K562 (cell line): ENCODE measurements at regions not wholly inside any gene's neighbourhood (a gene's known extent, or its start where the extent isn't known, plus 50 kb on each side); places are given as distances from the start of the nearest gene placed in this dataset.

ENCODE experiments used
- ATAC-seq: fragments of 200-7000 bp; cut with Tn5 transposase; 3 replicates; pipeline ENCODE4 v1.9.1; 2020; ENCODE audit warnings: moderate library complexity
- BruUV-seq: library from RNA; stranded (reverse); fragments of 400-500 nt; replicated peaks from 2 replicates; lab custom pipeline; 2021; lab: Mats Ljungman, UMichigan
- CTCF ChIA-PET: fragments of 300-600 bp; formaldehyde crosslinking; extraction: SDS; loops from one replicate; lab custom pipeline; 2021; ENCODE audit warnings: low intra/inter-chr PET ratio; lab: Yijun Ruan, JAX
- POLR2A ChIA-PET: fragments of 300-600, 350-650 bp; sonication (Branson Sonifier 250); formaldehyde crosslinking; extraction: SDS; loops from one replicate; lab custom pipeline; 2021; ENCODE audit warnings: antibody characterized with exemption, inconsistent platforms; lab: Yijun Ruan, JAX
- DNase-seq, 4 experiments: peaks; one replicate each; pipeline versions ENCODE4 v3.0.0 to v3.0.0-alpha.2; 2011 to 2018; ENCODE audit warnings: low spot score in 3 of 4, mixed read lengths in 3 of 4; ENCODE audit errors: extremely low read depth in 1 of 4
- FAIRE-seq: peaks from 2 replicates; lab custom pipeline; 2011; peaks lifted over from hg19 to GRCh38; lab: Jason Lieb, UNC
- H2AFZ ChIP-seq: 2 replicates; pipeline ENCODE4 v1.6.0; 2011; ENCODE audit warnings: low read depth, low read length, control low read depth, inconsistent platforms
- H3K27ac ChIP-seq: fragments of 200-600 bp; 3 replicates; pipeline ENCODE4 v1.8.0; 2011; ENCODE audit warnings: low read depth, mild to moderate bottlenecking, control low read depth, inconsistent platforms, low read length, moderate library complexity, mixed read lengths; ENCODE audit errors: extremely low read depth
- H3K27me3 ChIP-seq, 2 experiments: fragments of 300-600 bp in 1 of 2; 2 replicates in 1 of 2; 3 replicates in 1 of 2; pipeline versions ENCODE4 v1.6.0 to v1.8.0; 2011; ENCODE audit warnings: inconsistent platforms in 2 of 2, low read length in 2 of 2, mild to moderate bottlenecking in 1 of 2, mixed read lengths in 1 of 2, moderate library complexity in 1 of 2; ENCODE audit not compliant: control insufficient read depth in 2 of 2, insufficient read depth in 2 of 2
- H3K36me3 ChIP-seq: fragments of 300-600 bp; 3 replicates; pipeline ENCODE4 v1.8.0; 2011; ENCODE audit warnings: mild to moderate bottlenecking, low read length, inconsistent platforms; ENCODE audit not compliant: control insufficient read depth, insufficient read depth
- H3K4me1 ChIP-seq, 2 experiments: fragments of 200-600 bp in 1 of 2; replicated peaks in 1 of 2; 2 replicates in 1 of 2; 3 replicates in 1 of 2; pipeline versions ENCODE4 v1.5.1 to v1.8.0; 2011; ENCODE audit warnings: inconsistent platforms in 2 of 2, low read length in 2 of 2, mild to moderate bottlenecking in 1 of 2, mixed read lengths in 1 of 2, moderate library complexity in 1 of 2; ENCODE audit not compliant: control insufficient read depth in 2 of 2, insufficient read depth in 2 of 2
- H3K4me2 ChIP-seq: 2 replicates; pipeline ENCODE4 v1.6.1; 2011; ENCODE audit warnings: low read length, control low read depth, inconsistent platforms, mixed read lengths; ENCODE audit not compliant: insufficient read depth
- H3K4me3 ChIP-seq: fragments of 200-600 bp; sonication (generic), shearing (Covaris generic); 2 replicates; pipeline ENCODE4 v1.5.1; 2016; ENCODE audit warnings: control low read depth, inconsistent platforms
- H3K79me2 ChIP-seq: fragments of 200-600 bp; 3 replicates; pipeline ENCODE4 v1.8.0; 2011; ENCODE audit warnings: low read length, inconsistent platforms; ENCODE audit not compliant: control insufficient read depth, insufficient read depth
- H3K9ac ChIP-seq, 2 experiments: 2 replicates each; pipeline versions ENCODE4 v1.6.0 to v1.6.1; 2011; ENCODE audit warnings: low read depth in 2 of 2, low read length in 2 of 2, control low read depth in 1 of 2, inconsistent platforms in 1 of 2, mild to moderate bottlenecking in 1 of 2, mixed read lengths in 1 of 2; ENCODE audit not compliant: insufficient read depth in 1 of 2
- H3K9me1 ChIP-seq: one replicate; pipeline ENCODE4 v1.6.0; 2011; ENCODE audit warnings: inconsistent platforms, mild to moderate bottlenecking, low read length, moderate library complexity; ENCODE audit not compliant: control insufficient read depth, insufficient read depth
- H3K9me3 ChIP-seq: replicated peaks from 2 replicates; pipeline ENCODE4 v1.5.1; 2011; ENCODE audit warnings: low read depth, low read length, inconsistent platforms; ENCODE audit not compliant: control insufficient read depth, insufficient read depth
- H4K20me1 ChIP-seq: replicated peaks from 2 replicates; pipeline ENCODE4 v1.6.1; 2011; ENCODE audit warnings: low read length, inconsistent platforms, mixed read lengths; ENCODE audit not compliant: control insufficient read depth, insufficient read depth
- BDP1 ChIP-seq: IDR thresholded peaks from 3 replicates; pipeline ENCODE4 v1.6.1; 2011; ENCODE audit not compliant: insufficient read length, insufficient read depth
- CBX2 ChIP-seq: fragments of 200-600 bp; sonication (generic); IDR thresholded peaks from one replicate; pipeline ENCODE4 v1.6.1; 2012; ENCODE audit warnings: mild to moderate bottlenecking, low read length, inconsistent platforms; ENCODE audit not compliant: insufficient read depth, poor library complexity, severe bottlenecking
- CLOCK ChIP-seq: fragments of 250-450 bp; sonication (Bioruptor Pico); IDR thresholded peaks from 2 replicates; pipeline ENCODE4 v1.4.0; 2020; ENCODE audit warnings: mild to moderate bottlenecking, moderate library complexity, borderline replicate concordance
- CSDE1 ChIP-seq, 2 experiments: fragments of 450-650 bp; IDR thresholded peaks; 2 replicates each; pipeline ENCODE4 v1.6.1; 2016; ENCODE audit warnings: mild to moderate bottlenecking in 1 of 2
- ERF ChIP-seq: fragments of 450-650 bp; formaldehyde crosslinking; IDR thresholded peaks from 2 replicates; pipeline ENCODE4 v1.4.0; 2020; ENCODE audit warnings: mild to moderate bottlenecking, mixed read lengths
- JUNB ChIP-seq: fragments of 450-650 bp; formaldehyde crosslinking; conservative IDR thresholded peaks from 2 replicates; pipeline ENCODE4 v1.4.0; 2020; ENCODE audit warnings: mild to moderate bottlenecking
- MAZ ChIP-seq, 2 experiments: fragments of 450-650 bp in 1 of 2; sonication (generic) in 1 of 2; formaldehyde crosslinking; IDR thresholded peaks in 1 of 2; conservative IDR thresholded peaks in 1 of 2; 2 replicates each; pipeline versions ENCODE4 v1.4.0 to v1.5.0; 2020; ENCODE audit warnings: mild to moderate bottlenecking in 1 of 2, missing genetic modification reagents in 1 of 2
- NFE2 ChIP-seq: IDR thresholded peaks from 2 replicates; pipeline ENCODE4 v1.6.1; 2014; ENCODE audit warnings: antibody characterized with exemption, low read depth
- NFIC ChIP-seq: fragments of 450-650 bp; IDR thresholded peaks from 2 replicates; pipeline ENCODE4 v1.6.1; 2017; ENCODE audit warnings: mild to moderate bottlenecking, inconsistent platforms
- PHB2 ChIP-seq: fragments of 450-650 bp; IDR thresholded peaks from 2 replicates; pipeline ENCODE4 v1.6.1; 2017; ENCODE audit warnings: low read depth
- SIRT6 ChIP-seq: IDR thresholded peaks from one replicate; pipeline ENCODE4 v1.6.1; 2012; ENCODE audit warnings: low read depth, mild to moderate bottlenecking, control low read depth, inconsistent platforms, low read length, moderate library complexity
- SMARCE1 ChIP-seq: fragments of 450-650 bp; IDR thresholded peaks from 2 replicates; pipeline ENCODE4 v1.7.1; 2016; ENCODE audit warnings: mild to moderate bottlenecking
- TAF9B ChIP-seq: fragments of 450-650 bp; IDR thresholded peaks from 2 replicates; pipeline ENCODE4 v1.6.1; 2018; ENCODE audit warnings: mild to moderate bottlenecking; ENCODE audit not compliant: partially characterized antibody
- U2AF1 ChIP-seq: fragments of 200-400 bp; formaldehyde crosslinking; optimal IDR thresholded peaks from 2 replicates; pipeline ENCODE3; 2017; ENCODE audit warnings: mild to moderate bottlenecking, low read depth, low read length, moderate library complexity
- ZFP1 ChIP-seq: fragments of 450-650 bp; formaldehyde crosslinking; IDR thresholded peaks from 2 replicates; pipeline ENCODE4 v1.4.0; 2020; ENCODE audit warnings: mild to moderate bottlenecking, mixed read lengths
- ZNF134 ChIP-seq: fragments of 250-450 bp; sonication (Bioruptor Pico); conservative IDR thresholded peaks from 2 replicates; pipeline ENCODE4 v1.4.0; 2020
- WGBS: fragments of 100-300 bp; shearing (Covaris generic); methylation state at CpG from one replicate; pipeline ENCODE4 v1.1.6; 2016; ENCODE audit warnings: low coverage, mixed read lengths; ENCODE audit not compliant: insufficient coverage; ENCODE audit errors: missing lambda C conversion rate; 5-methylcytosine and 5-hydroxymethylcytosine counted together
- in situ Hi-C: fragments of 300-500 bp; cut with MboI; formaldehyde crosslinking; loops from 4 replicates; pipeline ENCODE4 v1.15.0; 2018; ENCODE audit warnings: inconsistent platforms, mixed read lengths
- intact Hi-C: fragments of 100-400 bp; cut with micrococcal nuclease; formaldehyde crosslinking; loops from 2 replicates; pipeline ENCODE4 v1.14.2; 2022
- TF ChIP-seq, protein P1 (sequence below): fragments of 200-800 bp; sonication (Bioruptor generic); IDR thresholded peaks from 2 replicates; pipeline ENCODE4 v1.6.1; 2017; ENCODE audit warnings: missing genetic modification characterization, missing compliant biosample characterization
- TF ChIP-seq, protein P2 (sequence below): fragments of 250-450 bp; sonication (Bioruptor Pico); IDR thresholded peaks from 2 replicates; pipeline ENCODE4 v1.5.0; 2021

DNA sequence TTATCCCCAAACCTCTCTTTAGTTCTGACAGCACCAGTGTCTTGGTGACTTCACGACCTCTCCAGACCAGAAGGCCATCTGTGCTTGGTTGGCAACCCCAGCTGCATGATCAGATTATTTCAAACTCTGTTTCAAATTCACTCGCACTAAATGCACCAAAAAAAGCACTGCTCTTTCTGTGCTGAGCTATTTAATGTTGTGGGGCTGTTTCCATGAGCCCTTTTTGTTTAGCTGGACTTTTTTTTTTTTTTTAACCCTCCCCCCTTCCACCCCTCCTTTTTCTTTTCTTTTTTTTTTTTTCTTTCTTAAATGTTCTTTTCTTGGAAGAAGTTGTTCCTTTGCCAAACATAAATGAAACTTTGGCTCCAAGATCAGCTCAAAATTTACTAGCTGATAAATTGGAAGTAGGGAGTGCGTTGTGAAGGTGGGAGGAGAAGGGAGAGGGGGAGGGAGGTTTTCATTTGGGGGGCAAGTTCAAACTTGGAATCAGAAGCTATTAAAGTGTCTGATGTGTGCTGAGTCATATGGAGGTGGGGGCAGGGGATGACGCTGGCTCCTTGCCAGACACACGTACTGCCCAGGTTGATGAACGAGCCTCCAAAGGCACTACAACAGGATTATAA lies 543.0 kb upstream of the TNP1 start:
- no TSS peak for BruUV-seq
- intact Hi-C loops, result no loop called here
- Histone ChIP-seq H3K4me3 (no peak overlapping the region), H3K4me2 (no peak overlapping the region), H3K9me1 (no peaks in the 10 kb centered on the region), H2AFZ (no peak overlapping the region), H3K27me3 (no peaks in the 10 kb centered on the region), H3K9me3 (no peaks in the 10 kb centered on the region), H4K20me1 (no peaks in the 10 kb centered on the region), H3K9ac (no peak overlapping the region), H3K36me3 (no peaks in the 10 kb centered on the region), H3K79me2 (no peaks in the 10 kb centered on the region), H3K27ac (no peak overlapping the region), H3K4me1 (no peaks in the 10 kb centered on the region)
- TF ChIP-seq MAZ (CRISPR knock-in tag; conservative IDR thresholded peaks at IDR 0.05 in 1 of 2, IDR thresholded peaks at IDR 0.05 in 1 of 2), result no peak
- no peak for TF ChIP-seq CBX2
- TF ChIP-seq ZFP1 (CRISPR knock-in tag), result no peak
- TF ChIP-seq NFE2, result peak; percentile 39; the same call in 1 of the 2 replicates
- no peak for TF ChIP-seq ZNF134
- no peak for TF ChIP-seq BDP1
- no peak for TF ChIP-seq U2AF1
- TF ChIP-seq, protein P1, sequence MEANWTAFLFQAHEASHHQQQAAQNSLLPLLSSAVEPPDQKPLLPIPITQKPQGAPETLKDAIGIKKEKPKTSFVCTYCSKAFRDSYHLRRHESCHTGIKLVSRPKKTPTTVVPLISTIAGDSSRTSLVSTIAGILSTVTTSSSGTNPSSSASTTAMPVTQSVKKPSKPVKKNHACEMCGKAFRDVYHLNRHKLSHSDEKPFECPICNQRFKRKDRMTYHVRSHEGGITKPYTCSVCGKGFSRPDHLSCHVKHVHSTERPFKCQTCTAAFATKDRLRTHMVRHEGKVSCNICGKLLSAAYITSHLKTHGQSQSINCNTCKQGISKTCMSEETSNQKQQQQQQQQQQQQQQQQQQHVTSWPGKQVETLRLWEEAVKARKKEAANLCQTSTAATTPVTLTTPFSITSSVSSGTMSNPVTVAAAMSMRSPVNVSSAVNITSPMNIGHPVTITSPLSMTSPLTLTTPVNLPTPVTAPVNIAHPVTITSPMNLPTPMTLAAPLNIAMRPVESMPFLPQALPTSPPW (CRISPR knock-in tag), result peak; percentile 44; the same call in 1 of the 2 replicates
- TF ChIP-seq CLOCK (CRISPR knock-in tag), result no peak
- TF ChIP-seq TAF9B, result no peak
- peak; percentile 79 for TF ChIP-seq NFIC
- no peak for TF ChIP-seq JUNB (CRISPR knock-in tag)
- no peak for TF ChIP-seq ERF (CRISPR knock-in tag)
- TF ChIP-seq CSDE1 (IDR thresholded peaks at IDR 0.05), result no peak
- TF ChIP-seq, protein P2, sequence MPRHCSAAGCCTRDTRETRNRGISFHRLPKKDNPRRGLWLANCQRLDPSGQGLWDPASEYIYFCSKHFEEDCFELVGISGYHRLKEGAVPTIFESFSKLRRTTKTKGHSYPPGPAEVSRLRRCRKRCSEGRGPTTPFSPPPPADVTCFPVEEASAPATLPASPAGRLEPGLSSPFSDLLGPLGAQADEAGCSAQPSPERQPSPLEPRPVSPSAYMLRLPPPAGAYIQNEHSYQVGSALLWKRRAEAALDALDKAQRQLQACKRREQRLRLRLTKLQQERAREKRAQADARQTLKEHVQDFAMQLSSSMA (CRISPR knock-in tag), result no peak
- TF ChIP-seq SIRT6, result no peak
- no peak for TF ChIP-seq SMARCE1
- no peak for TF ChIP-seq PHB2
- WGBS, result 0% methylated on average over 5 of the region's 6 CpGs
- ATAC-seq (no peak), FAIRE-seq (no peak), DNase-seq (peak in 2 of 4 experiments; percentile 6 to 11)
- in situ Hi-C loops, result no loop called here
- POLR2A ChIA-PET, result no interaction called here
- CTCF ChIA-PET, result no interaction called here
